ENCODE measurements at regions not wholly inside any gene's neighbourhood (a gene's known extent, or its start where the extent isn't known, plus 50 kb on each side); places are given as distances from the start of the nearest gene placed in this dataset.

DNA sequence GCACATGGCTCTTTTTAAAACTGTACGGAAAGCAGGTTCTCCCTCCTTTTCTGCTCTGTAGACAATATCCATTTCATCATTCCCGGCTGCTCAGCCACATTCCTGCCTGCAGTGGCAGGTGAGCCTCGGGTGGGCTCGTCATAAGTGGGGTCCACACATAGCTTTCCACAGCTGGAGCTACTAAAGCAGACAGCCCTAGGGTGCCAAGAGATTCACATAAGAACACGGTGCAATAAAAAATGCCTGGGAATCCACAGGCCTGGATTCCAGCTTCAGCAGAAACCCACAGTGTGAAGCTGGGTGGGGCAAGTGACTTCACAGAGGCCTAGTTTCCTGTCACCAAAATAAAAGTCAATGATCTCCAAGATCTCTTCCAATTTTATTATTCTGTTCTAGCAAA, 96.4 kb downstream of the MIS18A start:
- DNase-seq = no peak

DNA sequence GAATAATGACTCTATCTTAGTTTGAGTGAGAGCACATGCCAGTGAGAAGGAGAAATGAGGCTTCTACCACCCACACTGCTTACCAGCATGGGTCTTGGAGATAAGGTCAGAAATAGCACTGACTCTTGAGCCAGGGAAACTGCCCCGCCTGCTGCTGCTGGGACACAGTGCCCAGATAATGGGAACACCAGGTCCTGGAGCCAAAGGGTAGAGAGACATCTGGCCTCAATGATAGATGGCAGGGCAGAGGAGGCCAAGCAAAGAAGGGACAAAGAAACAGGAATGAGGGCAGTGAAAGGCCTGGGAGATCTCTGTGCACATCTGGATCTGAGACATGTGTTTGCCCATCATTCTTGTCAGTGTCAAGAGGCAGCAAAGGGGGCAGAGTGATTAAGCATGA, 97.4 kb downstream of the MIS18A start:
- DNase-seq = no peak

DNA sequence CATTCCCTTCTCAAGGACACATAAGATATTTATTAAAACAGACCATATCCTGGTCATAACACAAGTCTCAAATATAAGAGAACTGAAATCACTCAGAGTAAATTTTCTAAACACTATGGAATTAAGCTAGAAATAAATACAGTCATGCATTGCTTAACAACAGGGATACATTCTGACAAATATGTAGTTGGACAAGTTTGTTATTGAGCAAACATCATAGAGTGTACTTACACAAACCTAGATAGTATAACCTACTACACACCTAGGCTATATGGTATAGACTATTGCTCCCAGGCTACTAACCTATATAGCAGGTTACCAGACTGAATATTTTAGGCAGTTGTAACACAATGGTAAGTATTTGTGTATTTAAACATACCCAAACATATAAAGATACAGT, 104.0 kb downstream of the MIS18A start:
- DNase-seq = no peak

DNA sequence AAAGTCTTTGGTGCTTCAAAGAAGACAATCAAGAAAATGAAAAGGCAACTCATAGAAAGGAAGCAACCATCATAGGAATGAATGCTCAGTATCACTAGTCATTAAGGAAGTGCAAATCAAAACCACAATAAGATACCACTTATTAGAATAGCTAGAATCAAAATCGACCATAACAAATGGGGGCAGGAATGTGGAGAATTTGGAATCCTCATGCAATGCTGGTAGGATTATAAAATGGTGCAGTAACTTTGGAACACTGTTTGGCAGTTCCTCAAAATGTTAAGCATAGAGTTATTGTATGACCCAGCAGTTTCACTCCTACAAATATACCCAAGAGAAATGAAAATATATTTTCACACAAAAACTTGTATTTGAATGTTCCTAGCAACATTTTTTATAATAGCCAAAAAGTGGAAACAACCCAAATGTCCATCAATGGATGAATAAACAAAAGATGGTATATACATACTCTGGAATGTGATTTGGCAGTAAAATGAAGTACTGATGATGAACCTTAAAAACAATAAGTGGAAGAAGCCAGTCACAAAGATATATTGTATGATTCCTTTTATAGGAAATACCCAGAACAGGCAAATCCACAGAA, 105.6 kb downstream of the MIS18A start:
- DNase-seq = no peak

DNA sequence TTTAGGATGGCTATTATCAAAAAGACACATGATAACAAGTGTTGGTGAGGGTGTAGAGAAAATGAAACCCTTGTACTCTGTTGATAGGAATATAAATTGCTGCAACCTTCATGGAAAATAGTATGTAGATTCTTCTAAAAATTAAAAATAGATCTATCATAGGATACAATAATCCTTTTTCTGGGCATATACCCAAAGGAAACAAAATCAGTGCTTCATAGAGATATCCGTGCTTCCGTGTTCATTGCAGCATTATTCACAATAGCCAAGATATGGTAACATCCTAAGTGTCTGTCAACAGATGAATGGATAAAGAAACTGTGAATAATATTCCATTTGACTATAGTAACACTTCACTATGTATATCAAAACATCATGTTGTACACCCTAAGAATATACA, 106.7 kb downstream of the MIS18A start:
- no peak for DNase-seq

DNA sequence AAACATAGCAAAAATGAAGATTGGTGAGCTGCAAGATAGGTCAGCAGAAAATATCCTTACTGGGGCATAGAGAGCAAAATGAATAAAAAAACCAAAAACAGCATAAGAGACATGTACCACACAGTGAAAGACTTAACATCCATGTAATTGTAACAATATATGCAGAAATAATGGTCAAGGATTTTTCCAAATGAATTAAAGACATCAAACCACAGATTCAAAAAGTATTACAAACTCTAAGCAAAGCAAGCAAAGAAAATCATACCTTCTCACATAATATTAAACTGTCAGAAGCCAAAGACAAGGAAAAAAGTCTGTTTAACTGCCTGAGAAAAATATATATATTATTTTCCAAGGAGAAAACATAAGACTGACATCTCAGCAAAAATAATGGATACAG, 111.3 kb downstream of the MIS18A start:
- DNase-seq = no peak

DNA sequence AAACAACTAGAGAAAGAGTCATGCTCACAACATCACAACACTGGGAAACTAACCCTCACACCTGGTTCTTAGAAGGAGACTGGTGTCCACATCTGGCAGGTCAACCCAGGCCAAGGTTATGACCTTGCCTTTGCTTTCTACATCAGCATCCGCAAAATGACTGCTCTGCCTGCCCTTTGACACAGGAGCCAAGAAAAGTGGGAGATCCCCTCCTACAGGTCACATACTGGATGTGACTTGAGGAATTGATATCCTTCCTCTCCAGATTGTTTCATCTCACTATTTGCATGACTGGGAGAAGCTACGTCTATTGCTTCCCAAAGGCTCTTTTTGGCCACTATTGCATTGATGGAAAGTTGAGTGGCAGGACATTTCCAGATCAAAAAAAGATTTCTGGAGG, 115.5 kb downstream of the MIS18A start:
- DNase-seq = no peak

DNA sequence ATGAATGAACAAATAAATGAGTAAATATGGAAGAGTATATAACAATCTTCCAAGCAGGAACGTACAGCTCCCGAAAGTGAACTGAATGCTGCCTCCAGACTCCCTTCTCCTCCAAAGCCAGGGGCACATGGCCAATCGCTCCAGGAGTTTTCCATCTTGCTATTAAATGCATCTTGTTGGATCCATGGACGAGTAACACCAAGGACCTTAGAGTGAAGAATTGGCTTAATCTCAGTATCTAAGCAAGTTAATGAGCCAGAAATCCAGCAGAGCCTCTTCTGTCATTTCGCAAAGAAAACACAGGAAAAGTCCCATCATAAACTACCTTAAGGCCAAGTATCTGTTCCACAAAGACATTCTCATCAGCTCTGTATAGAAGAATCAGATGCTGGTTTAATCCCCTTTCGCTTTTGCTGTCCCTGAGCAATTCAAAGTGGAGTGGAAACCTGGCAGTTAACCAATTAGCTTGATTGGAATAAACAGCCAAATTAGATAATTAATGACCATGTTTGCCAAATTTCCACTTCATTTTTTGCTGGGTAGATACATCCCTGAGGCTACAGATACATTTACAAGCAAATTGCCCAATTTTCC, 116.0 kb downstream of the MIS18A start:
- DNase-seq = no peak

DNA sequence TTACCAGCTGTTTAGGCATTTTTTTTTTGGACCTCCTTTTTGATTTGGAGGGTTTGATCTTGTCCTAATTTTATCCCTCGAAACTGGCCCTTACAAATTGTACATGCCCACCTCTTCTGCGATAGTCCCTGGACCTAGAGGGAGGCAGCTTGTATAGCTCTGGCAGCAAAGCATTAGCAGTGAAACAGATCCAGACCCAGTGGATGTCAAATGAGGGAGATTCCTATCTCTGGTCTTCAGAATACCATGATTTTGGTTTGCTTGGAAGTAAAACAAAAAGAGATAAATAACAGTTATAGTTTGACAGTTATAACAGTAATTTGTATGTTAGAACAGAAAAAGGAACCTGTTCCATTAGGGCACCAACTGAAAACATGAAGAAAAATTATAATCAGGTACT, 123.6 kb downstream of the MIS18A start:
- no peak for DNase-seq

DNA sequence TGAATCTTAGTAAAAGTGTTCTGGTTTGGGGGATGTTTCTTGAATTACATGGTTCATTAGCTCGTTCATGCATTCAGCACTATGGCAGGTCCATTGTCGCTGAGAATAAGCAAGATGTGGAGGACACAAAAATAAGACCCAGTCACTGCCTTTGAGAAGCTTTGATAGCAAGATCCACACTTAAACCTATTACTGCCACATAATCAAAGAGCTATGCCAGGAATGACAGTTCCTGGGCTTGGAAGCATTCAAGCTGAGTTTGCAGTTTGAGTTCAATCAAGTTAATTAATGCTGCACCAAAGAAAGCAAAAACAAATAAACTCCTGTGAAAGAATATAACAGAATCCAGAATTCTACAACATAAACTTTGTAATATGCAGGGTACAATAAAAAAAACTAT, 131.8 kb downstream of the MIS18A start:
- no peak for DNase-seq

DNA sequence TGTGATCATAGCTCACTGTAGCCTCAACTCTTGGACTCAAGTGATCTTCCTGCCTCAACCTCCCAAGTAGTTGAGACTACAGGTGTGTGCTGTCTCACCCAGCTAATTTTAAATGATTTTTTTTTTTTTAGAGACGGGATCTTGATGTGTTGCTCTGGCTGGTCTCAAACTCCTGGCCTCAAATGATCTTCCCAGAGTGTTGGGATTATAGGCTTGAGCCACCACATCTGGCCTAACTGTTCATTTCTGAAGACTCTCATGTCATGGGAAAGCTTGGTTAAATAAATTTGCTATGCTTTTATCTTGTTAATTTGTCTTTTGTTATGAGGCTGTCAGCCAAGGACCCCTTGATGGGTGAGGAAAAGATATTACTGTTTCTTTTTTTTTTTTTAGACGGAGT, 134.0 kb downstream of the MIS18A start:
- no peak for DNase-seq

DNA sequence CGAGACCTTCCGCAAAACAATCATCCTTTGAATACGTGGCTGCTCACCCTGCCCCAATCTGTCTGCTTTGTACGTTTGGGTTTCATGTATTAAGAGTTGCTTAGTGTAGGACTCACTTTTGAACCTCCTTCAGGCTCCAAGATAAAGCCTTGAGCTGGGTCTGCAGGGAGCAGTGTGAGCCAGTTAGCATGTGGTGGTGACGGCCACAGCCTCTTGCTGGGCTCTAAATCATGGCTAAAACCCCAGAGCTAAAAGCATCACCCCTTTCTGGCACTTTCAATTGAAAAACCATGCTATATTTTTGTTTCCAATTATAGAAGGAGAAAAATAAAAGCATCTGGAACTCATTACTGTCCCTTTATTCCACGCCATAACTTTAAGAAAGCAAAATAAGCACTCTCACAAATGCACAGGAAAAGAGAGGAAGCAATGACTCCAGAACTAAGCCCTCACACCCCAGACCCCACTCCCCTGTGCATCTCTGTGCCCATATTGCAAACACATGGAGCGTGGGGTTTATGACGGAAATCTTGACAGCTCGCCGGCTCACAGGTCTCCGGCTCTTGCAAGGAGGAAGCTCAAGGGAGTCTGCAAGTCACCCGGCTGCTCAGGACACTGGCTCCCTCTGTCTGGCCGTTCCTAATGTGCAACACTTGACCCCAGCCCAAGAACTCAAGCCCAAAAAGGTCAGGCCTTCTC, 135.5 kb downstream of the MIS18A start:
- DNase-seq = no peak

DNA sequence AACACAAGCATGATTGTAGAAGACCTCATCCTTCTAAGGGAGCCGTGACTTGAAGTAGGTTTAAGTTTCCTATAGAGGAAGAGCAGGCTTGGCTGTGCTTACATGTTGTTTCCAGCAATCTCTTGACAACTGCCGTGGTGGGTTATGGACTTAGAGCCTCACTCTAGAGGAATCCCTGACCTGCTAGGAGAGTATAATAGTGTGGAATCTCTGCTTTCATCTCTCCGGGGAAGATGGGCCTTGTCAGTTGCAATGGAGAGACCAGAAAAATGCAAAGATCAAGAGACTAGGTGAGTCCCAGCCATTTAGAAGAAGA, 137.6 kb downstream of the MIS18A start:
- no peak for DNase-seq

DNA sequence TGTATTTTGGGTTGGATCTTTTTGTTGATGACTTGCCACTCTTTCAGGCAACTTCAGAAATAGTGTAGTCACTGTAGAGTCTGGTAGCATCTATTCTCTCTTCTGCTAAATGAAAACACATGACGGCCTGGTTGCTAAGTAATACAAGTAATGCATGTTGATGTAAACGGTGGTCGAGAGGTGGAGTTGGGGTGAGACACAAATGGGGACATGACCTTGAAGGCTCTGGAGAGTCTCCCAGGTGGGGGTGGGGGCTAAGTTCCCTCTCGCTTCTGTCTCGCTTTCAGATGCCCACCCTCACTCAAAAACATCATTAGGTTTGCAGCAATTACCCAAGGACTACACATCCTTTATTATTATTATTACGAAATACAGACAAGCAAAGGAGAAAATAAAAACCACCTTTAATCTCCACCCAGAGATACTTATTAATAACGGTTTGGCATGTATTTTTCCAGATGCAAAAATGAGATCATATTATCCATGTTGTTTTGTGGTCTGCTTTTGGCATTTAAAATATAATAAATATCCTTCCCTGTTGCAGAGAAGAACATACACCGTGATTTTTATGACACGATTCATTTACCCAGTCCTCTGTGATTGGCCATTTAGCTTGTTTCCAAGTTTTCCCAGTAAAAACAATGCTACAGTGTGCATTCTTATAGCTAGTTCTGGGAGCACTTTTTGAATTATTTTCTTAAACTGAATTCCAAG, 138.1 kb downstream of the MIS18A start:
- DNase-seq = no peak

DNA sequence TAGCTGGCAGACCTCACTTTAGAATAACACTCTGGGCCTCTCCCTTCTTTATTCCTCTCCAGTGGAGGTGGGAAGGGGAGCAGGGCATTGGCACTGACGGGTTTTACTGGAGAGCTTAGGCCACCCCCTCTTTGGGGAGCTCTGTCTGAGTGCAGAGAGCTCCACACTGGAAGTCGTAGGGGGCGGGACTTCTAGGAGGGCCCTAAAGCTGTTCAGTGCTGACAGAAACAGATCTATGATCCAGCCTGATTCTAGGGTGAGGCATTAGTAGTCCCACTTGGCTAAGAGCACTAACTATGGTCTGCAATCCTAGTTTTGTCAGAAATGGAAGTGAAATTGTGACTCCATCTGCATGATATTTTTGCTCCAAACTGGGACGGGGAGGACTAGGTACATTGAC, 138.7 kb downstream of the MIS18A start:
- no peak for DNase-seq

DNA sequence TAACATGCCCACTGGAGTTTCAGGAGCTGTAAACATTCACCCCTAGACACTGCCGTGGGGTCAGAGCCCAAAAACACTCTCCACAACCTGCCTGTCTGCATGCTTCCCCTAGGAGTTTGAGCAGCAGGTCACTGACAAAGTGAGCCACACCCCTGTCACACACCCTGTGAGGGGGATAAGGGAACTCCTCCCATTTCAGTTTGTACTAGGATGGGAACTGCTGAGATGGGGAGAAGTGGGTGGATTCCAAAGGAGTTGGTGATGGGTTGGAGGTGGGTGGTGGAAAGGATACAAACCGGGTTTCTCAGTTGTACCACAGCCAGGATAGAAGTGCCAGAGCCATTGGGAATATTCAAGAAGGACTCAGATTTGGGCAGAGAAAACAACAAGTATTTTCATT, 140.2 kb downstream of the MIS18A start:
- DNase-seq = no peak

DNA sequence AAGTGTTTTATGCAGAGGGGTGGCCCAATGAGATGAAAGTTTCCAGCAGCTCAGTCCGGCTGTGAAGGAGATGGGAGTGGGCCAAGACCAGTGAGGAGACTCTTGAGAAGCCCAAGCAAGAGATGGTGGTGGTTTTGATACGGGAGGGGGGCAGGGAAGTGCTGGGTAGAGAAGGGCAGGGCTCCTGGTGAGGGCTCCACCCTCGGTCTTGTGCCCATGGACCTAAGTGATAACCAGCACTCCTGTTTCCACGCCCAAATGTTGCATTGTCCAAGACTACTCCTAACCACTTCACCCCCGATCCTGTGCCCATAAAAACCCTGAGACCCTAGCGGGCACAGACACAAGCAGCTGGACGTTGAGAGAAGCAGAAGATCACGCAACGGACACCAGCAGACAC, 140.9 kb downstream of the MIS18A start:
- no peak for DNase-seq

DNA sequence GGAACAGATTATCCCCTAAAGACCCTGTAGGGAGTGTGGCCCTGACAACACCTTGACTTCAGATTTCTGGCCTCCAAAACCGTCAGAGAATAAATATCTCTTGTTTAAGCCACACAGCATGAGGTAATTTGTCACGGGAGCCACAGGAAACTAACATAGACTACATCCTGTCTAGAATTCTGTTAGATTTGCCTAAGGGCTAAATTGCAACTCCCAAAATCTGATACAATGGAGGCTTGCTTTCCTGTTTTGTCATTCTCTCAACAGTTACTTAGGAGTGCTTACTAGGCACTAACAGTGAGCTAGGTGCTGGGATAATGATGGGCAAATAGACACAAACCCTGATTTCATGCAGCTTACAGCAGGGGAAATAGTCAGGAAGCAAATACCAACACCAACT, 141.6 kb downstream of the MIS18A start:
- no peak for DNase-seq

DNA sequence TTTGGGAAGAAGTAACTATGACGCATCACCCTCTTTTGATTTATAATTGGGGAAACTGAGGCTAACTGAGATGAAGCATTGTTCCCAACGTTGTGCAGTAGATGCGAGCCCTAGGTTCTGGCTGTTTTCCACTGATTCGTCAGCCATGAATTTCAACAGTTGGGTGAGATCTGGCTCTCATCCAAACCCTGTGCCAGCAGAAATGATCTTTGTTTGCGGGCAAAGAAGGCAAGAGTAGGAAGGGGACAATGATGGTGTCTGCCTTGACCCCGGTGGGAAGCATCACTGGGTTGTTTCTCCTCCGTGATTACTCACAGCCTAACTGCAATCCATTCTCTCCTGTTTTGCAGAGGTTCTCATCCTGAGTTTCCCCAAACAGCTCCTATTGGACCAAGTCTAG, 142.3 kb downstream of the MIS18A start:
- DNase-seq = no peak

DNA sequence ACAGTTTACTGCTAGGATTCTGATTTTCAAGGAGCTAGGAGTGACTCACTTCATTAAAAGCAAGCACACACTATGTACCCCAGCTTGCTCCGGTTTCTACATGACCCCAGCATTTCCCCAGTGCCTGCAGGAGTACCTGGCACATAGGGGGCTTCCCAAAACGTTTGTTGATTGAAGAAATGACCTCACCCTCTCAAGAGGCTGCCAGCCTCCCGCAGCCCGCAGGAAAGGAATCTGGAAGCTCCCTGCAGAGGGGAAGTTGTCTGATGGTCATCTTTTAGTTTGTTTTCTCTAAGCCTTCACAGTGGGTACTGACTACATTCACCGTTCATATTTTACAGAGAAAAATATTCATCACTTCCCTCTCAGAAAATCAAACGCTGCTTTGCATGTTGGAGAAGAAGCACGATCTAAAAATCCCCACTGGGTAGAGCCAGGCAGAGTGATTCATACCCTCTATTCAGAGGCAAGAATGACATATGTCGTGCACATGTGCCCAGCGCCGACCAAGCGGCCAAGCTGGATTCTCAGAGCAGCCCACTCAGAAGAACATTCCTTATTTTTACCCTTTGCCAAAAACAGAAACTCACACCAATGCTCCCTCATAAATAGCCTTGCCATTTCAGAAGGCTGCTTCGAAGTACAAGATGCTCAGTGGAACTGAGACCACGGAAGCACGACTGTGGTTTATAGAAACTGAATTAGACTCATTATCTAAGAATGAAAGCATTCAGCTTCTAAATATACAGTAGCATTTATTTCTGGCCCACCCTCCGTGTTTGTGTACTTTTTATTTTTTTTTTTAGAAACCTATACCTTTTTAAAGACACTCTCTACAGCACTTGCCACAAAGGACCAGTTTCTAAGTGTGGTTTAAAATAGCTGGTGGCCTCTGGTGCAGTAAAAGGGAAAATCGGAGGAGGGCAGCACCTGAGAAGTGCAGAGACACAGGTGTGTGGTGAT, 143.2 kb downstream of the MIS18A start:
- no peak for DNase-seq

DNA sequence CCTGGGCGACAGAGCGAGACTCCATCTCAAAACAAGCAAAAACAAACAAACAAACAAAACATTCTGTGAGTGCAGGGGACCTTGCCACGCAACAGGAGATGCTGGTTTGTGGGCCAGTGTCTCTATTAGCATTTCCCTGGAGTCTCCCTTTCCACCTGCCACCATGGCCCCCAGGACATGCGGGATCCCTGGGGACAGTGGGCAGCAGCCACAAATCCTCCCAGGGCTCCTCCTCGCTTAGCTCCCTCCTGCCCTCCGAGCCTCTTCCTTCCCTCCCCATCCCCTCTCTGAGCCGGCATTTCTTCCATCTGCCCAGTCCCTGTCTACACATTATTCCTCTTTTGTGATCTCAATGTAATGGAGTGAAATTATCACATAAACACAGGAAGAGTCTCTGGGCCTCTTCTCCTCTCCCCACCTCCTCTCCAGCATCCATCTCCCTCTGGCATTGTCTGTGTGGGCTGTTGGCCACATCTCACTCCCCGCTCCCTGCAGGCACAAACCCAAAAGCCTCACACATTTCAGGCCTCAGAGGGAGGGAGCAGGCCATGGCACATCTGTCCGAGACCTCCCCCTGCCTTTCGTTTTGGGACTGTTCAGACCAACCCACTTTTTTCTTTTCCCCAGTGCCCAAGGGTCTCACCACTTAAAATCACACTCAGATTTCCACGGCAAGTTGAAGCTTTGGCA, 144.3 kb downstream of the MIS18A start:
- no peak for DNase-seq

DNA sequence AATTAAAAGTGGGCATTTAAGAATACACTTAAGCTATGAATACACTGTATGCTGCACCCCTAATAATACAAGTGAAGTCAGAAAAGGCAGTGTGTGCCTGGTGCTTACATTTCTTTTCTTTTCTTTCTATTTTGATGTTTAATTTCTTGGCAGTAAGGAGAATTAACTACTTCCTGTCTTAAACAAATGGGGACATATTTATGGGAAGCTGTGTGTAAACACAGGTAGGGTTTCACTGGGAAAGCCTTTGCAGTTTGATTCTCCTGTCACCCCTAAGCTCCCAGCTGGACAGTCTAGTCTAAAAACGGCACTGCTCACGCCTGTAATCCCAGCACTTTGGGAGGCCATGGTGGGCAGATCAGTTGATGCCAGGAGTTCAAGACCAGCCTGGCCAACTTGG, 146.0 kb downstream of the MIS18A start:
- DNase-seq = no peak

DNA sequence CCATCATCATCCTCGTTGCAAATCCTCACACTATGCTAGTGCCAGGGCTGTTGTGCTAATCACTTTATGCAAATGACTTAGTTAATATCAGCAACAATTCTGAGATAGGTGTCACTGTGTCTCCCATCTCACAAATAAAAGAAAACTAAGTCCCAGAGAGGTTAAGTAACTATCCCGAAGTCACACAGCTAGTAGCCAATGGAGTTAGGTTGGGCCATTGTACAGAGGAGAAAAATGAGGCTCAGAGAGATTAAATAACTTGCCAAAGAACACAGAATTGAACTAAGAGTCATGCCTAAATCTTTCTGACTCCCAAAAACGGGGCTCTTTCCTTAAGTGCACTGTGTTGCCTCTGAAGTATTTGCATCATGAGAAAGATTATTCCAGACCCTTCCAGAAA, 146.4 kb downstream of the MIS18A start:
- DNase-seq = no peak
